ENCODE measurements at regions not wholly inside any gene's neighbourhood (a gene's known extent, or its start where the extent isn't known, plus 50 kb on each side); places are given as distances from the start of the nearest gene placed in this dataset.

DNA sequence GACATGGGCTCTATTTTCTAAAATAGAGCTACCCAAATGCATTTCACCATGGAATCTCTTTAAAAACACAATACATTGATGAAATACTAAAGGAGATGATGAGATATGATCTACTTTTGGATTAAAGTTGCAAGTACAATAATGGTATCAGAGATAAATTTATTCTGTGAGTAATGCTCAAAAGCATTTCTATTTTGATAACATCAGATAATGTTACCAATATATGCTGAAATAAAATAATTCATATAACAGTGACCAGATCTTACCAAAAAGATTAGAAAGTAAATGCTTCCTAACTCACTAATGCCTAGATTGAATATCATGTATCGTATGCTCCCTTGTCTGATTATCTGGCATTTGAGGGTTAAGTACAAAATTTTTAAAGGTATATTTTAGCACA lies 761.8 kb upstream of the ZNF608 start:
- no peaks in the 10 kb centered on the region for H3K9me3 ChIP-seq
- H3K4me3 ChIP-seq (ENCODE audit: low read depth, low read length) = no peak overlapping the region
- H3K27me3 ChIP-seq = no peaks in the 10 kb centered on the region
- TF ChIP-seq, protein P1, sequence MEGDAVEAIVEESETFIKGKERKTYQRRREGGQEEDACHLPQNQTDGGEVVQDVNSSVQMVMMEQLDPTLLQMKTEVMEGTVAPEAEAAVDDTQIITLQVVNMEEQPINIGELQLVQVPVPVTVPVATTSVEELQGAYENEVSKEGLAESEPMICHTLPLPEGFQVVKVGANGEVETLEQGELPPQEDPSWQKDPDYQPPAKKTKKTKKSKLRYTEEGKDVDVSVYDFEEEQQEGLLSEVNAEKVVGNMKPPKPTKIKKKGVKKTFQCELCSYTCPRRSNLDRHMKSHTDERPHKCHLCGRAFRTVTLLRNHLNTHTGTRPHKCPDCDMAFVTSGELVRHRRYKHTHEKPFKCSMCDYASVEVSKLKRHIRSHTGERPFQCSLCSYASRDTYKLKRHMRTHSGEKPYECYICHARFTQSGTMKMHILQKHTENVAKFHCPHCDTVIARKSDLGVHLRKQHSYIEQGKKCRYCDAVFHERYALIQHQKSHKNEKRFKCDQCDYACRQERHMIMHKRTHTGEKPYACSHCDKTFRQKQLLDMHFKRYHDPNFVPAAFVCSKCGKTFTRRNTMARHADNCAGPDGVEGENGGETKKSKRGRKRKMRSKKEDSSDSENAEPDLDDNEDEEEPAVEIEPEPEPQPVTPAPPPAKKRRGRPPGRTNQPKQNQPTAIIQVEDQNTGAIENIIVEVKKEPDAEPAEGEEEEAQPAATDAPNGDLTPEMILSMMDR (IDR thresholded peaks at IDR 0.05; ENCODE audit: low read depth, low read length) = no peak
- no peak for DNase-seq
- H3K4me1 ChIP-seq = peaks cover 2% of the 10 kb centered on the region; the same call in 1 of the 2 replicates
- no peaks in the 10 kb centered on the region for H3K36me3 ChIP-seq

DNA sequence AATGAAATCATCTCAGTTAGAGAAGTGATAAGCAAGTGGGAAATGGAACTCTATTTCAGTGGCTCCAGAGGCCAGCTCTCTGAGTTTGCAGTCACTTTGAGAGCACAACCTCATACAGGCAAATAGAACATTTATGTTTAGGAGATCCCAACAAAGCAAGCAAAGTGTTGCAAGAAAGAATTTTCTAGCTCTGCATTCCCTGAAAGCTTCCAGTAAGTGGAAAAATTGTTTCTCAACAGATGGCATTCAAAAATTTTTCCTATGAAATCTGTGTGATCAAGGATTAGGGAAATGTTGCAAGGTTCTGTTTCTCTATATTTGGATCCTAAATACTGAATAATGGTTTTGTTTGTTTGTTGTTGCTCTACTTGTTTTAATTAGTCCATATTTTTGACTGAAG lies 764.2 kb upstream of the ZNF608 start:
- Histone ChIP-seq H3K4me3 (ENCODE audit: low read depth, low read length) (no peak overlapping the region), H3K4me1 (peaks cover 3% of the 10 kb centered on the region; the same call in 1 of the 2 replicates), H3K36me3 (no peaks in the 10 kb centered on the region), H3K9me3 (no peaks in the 10 kb centered on the region; the same call in 1 of the 2 replicates), H3K27me3 (no peaks in the 10 kb centered on the region)
- no peak for DNase-seq
- TF ChIP-seq, protein P1 (IDR thresholded peaks at IDR 0.05; ENCODE audit: low read depth, low read length) = no peak

DNA sequence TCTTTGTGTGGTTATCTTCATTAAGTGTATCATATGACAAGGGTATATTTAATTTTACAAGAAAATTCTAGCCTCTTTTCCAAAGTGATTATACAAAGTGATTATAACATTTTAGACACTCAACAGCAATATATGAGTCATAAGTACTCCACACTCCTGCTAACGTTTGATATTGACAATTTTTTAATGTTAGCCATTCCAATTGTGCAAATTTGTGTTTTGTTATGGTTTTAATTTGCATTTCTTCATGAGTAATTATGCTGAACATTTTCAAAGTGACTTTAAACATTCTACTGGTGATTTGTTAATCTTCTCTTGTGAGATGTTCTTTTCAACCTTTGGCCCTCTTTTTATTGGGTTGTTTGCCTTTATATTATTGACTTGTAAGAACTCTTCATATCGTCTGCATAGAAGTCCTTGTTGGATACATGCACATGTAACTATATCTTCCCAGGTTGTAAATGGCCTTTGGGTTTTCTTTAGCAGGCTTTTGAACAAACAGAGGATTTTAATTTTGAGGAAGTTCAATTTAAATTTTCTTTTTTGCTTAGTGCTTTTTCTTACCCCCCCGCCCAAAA lies 771.6 kb upstream of the ZNF608 start:
- H3K9me3 ChIP-seq = no peaks in the 10 kb centered on the region; the same call in 1 of the 2 replicates
- TF ChIP-seq, protein P1 (IDR thresholded peaks at IDR 0.05; ENCODE audit: low read depth, low read length) = no peak
- H3K4me1 ChIP-seq = peaks cover 6% of the 10 kb centered on the region
- no peak overlapping the region for H3K4me3 ChIP-seq (ENCODE audit: low read depth, low read length)
- H3K27me3 ChIP-seq = no peaks in the 10 kb centered on the region
- H3K36me3 ChIP-seq = no peaks in the 10 kb centered on the region
- DNase-seq = no peak

DNA sequence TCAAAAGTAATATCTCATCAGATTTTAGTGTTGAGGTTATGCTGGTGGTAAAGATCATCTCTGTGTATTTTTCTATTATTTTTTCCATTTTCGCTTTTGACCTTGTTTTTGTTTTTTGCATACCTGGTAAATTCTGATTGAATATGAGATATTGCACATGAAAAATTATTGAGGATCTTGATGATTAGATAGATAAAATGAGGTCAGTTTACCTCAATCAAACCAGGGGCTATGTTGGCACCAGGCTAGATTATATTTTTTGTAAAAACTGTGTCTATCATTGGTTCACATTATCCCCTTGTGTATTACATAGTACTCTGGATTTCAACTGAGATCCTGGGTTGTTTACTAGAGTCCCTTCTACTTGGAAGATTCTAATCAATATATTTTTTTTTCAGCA lies 774.9 kb upstream of the ZNF608 start:
- TF ChIP-seq, protein P1 (IDR thresholded peaks at IDR 0.05; ENCODE audit: low read depth, low read length) = no peak
- peaks cover 3% of the 10 kb centered on the region; the same call in 1 of the 2 replicates for H3K4me1 ChIP-seq
- no peak overlapping the region for H3K4me3 ChIP-seq (ENCODE audit: low read depth, low read length)

DNA sequence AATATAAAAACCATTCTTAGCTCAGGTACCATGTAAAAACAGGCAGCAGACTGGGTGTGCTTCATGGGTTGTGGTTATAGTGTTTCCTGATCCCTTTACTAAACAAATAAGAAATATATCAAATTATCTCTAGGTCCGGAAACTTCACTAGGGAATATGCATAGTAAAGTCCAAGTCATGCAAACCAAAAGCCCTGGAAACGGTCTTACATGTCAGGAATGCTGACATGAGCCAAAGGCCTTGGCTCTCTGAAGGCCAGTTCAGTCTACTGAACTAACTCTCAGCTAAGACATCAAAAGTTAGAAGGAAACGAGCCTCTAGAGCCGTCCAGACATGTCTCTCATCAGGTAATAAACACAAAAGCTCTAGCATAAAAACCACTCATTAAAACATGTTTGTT lies 778.9 kb upstream of the ZNF608 start:
- Histone ChIP-seq H3K36me3 (no peaks in the 10 kb centered on the region), H3K27me3 (no peaks in the 10 kb centered on the region), H3K4me3 (ENCODE audit: low read depth, low read length) (no peak overlapping the region), H3K9me3 (no peaks in the 10 kb centered on the region), H3K4me1 (peaks cover 10% of the 10 kb centered on the region)
- no peak for DNase-seq
- TF ChIP-seq, protein P1 (IDR thresholded peaks at IDR 0.05; ENCODE audit: low read depth, low read length) = no peak

More for the DNA sequence above, 774.9 kb upstream of the ZNF608 start:
- H3K27me3 ChIP-seq = no peaks in the 10 kb centered on the region
- no peaks in the 10 kb centered on the region for H3K36me3 ChIP-seq
- H3K9me3 ChIP-seq = no peaks in the 10 kb centered on the region
- no peak for DNase-seq

DNA sequence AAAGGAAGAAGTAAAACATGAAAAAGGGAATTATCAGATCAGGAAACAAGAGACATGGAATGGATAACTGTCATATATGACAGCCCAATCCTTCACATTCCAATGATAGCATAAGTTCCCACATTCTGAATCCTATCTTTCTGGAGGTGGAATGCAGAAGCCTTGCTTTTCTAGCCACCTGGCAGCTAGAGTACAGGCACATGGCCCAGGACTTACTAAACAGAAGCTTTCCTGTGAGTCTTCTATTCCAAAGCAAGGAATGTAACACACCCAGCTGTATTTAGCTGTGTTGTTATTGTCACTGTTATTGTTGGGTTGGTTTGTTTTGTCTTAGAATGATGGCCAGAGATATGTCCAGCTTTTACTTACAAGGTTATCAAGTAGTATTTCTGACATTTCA lies 780.5 kb upstream of the ZNF608 start:
- TF ChIP-seq, protein P1 (IDR thresholded peaks at IDR 0.05; ENCODE audit: low read depth, low read length) = no peak
- peaks cover 7% of the 10 kb centered on the region for H3K4me1 ChIP-seq
- no peak overlapping the region for H3K4me3 ChIP-seq (ENCODE audit: low read depth, low read length)
- no peaks in the 10 kb centered on the region for H3K36me3 ChIP-seq
- H3K27me3 ChIP-seq = no peaks in the 10 kb centered on the region
- H3K9me3 ChIP-seq = no peaks in the 10 kb centered on the region
- no peak for DNase-seq
